Neural progenitor cell (in vitro differentiated cells): ENCODE measurements at regions not wholly inside any gene's neighbourhood (a gene's known extent, or its start where the extent isn't known, plus 50 kb on each side); places are given as distances from the start of the nearest gene placed in this dataset.

Source experiments
- EZH2 ChIP-seq: fragments of 200-600 bp; sonication (generic); IDR thresholded peaks from 2 replicates; pipeline ENCODE4 v1.6.1; 2017; ENCODE audit warnings: antibody characterized with exemption, mild to moderate bottlenecking, moderate library complexity
- EZH2phosphoT487 ChIP-seq: fragments of 200-600 bp; sonication (generic); IDR thresholded peaks from 2 replicates; pipeline ENCODE4 v1.6.1; 2017; ENCODE audit warnings: antibody characterized with exemption
- TF ChIP-seq, protein P1 (sequence below): fragments of 200-600 bp; sonication (generic); IDR thresholded peaks from 2 replicates; pipeline ENCODE4 v1.5.1; 2017; ENCODE audit warnings: antibody characterized with exemption, mild to moderate bottlenecking

DNA sequence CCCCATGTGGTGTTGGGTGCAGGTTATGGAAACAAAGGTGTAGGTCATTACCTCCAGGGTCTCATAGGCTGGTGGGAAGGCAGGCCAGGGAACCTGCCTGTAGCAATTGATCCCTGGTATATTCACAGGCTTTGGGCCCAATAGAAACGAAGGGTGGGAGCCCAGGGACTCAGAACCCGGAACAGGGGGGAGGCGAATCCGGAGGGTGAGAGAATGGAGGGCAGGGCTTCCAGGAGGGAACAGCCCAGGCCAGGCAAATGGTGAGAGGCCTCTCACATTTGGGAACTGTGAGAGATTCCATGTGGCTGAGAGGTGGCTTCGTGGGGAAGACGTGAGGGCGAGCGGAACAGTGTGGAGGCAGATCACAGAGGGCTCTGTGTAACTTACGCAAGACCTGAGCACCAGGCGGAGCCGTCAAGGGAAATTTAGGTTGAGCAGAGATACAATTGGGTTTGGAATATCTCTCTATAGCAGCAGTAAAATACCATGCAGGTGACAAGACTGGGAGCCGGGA is 267.1 kb downstream of the ERMARD start:
- TF ChIP-seq, protein P1, sequence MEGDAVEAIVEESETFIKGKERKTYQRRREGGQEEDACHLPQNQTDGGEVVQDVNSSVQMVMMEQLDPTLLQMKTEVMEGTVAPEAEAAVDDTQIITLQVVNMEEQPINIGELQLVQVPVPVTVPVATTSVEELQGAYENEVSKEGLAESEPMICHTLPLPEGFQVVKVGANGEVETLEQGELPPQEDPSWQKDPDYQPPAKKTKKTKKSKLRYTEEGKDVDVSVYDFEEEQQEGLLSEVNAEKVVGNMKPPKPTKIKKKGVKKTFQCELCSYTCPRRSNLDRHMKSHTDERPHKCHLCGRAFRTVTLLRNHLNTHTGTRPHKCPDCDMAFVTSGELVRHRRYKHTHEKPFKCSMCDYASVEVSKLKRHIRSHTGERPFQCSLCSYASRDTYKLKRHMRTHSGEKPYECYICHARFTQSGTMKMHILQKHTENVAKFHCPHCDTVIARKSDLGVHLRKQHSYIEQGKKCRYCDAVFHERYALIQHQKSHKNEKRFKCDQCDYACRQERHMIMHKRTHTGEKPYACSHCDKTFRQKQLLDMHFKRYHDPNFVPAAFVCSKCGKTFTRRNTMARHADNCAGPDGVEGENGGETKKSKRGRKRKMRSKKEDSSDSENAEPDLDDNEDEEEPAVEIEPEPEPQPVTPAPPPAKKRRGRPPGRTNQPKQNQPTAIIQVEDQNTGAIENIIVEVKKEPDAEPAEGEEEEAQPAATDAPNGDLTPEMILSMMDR, result no peak
- TF ChIP-seq EZH2 (no peak), EZH2phosphoT487 (no peak)
